Spleen (tissue), 7 donors: ENCODE measurements at regions not wholly inside any gene's neighbourhood (a gene's known extent, or its start where the extent isn't known, plus 50 kb on each side); places are given as distances from the start of the nearest gene placed in this dataset.

Source experiments
- POLR2A ChIP-seq, 3 donors: fragments of 450-650 bp; IDR thresholded peaks; one replicate each; pipeline ENCODE4 v1.5.1; 2017; ENCODE audit warnings: antibody characterized with exemption in 3 of 3, mild to moderate bottlenecking in 1 of 3
- POLR2AphosphoS5 ChIP-seq, 3 donors: sonication (generic); formaldehyde crosslinking; IDR thresholded peaks; one replicate each; pipeline ENCODE4 v1.5.1; 2017; ENCODE audit warnings: antibody characterized with exemption in 3 of 3
- TF ChIP-seq, protein P1 (sequence below), 11 experiments: fragments of 200-600 bp in 7 of 11; fragments of 450-650 bp in 4 of 11; sonication (generic) in 4 of 11; IDR thresholded peaks in 8 of 11; conservative IDR thresholded peaks in 3 of 11; 1 replicate in 7 of 11; 2 replicates in 4 of 11; pipeline versions ENCODE4 v1.4.0 to v1.8.0; 2016 to 2021; ENCODE audit warnings: antibody characterized with exemption in 11 of 11, inconsistent platforms in 4 of 11, mild to moderate bottlenecking in 1 of 11
- donor health status: DM: no; HTN: no; CAD: no; lungs with moderate emphysema.
- donor health status: DM: no; HTN: no; CAD: no.
- donor health status: DM: no; HTN: no; CAD: no.

DNA sequence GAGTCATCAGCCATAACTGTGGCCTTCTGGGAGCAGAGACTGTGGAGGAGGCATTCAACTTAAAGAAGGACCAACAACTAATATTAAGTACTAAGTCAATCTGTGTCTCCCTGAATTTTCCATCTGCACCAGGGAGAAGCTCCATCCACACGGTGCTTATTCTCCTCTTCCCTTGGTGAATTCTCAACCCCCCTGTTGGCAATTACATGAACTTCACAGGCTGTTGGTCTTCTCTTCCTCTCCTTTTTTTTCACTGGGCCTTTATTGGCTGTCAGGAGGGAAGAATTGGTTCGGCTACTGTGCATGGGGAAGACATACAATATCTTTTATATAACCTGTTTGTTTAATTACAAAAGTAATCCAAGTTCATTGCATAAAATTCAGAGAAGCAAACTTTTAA, 152.8 kb upstream of the IRX6 start:
- TF ChIP-seq, protein P1, sequence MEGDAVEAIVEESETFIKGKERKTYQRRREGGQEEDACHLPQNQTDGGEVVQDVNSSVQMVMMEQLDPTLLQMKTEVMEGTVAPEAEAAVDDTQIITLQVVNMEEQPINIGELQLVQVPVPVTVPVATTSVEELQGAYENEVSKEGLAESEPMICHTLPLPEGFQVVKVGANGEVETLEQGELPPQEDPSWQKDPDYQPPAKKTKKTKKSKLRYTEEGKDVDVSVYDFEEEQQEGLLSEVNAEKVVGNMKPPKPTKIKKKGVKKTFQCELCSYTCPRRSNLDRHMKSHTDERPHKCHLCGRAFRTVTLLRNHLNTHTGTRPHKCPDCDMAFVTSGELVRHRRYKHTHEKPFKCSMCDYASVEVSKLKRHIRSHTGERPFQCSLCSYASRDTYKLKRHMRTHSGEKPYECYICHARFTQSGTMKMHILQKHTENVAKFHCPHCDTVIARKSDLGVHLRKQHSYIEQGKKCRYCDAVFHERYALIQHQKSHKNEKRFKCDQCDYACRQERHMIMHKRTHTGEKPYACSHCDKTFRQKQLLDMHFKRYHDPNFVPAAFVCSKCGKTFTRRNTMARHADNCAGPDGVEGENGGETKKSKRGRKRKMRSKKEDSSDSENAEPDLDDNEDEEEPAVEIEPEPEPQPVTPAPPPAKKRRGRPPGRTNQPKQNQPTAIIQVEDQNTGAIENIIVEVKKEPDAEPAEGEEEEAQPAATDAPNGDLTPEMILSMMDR (IDR thresholded peaks at IDR 0.05 in 8 of 11, conservative IDR thresholded peaks at IDR 0.05 in 3 of 11), result no peak
- no peak for TF ChIP-seq POLR2AphosphoS5 (IDR thresholded peaks at IDR 0.05)
- no peak for TF ChIP-seq POLR2A (IDR thresholded peaks at IDR 0.05)
